ENCODE measurements at regions not wholly inside any gene's neighbourhood (a gene's known extent, or its start where the extent isn't known, plus 50 kb on each side); places are given as distances from the start of the nearest gene placed in this dataset.

GRCh38 chr4:96352051-96352517, 512.2 kb downstream of the PDHA2 start:
- DNase-seq (ENCODE audit: insufficient read length, low spot score), result no peak
- TF ChIP-seq CTCF (IDR thresholded peaks at IDR 0.05; ENCODE audit: insufficient read depth, missing control alignments), result peak; percentile 48
- peak; percentile 41 for FAIRE-seq

GRCh38 chr4:96354036-96354712, 514.3 kb downstream of the PDHA2 start:
- no peak for FAIRE-seq
- TF ChIP-seq CTCF (IDR thresholded peaks at IDR 0.05; ENCODE audit: insufficient read depth, missing control alignments), result no peak
- DNase-seq (ENCODE audit: insufficient read length, low spot score), result no peak

GRCh38 chr4:96355414-96355813, 515.5 kb downstream of the PDHA2 start:
- no peak for TF ChIP-seq CTCF (IDR thresholded peaks at IDR 0.05; ENCODE audit: insufficient read depth, missing control alignments)
- DNase-seq (ENCODE audit: insufficient read length, low spot score) (no peak), FAIRE-seq (no peak)

GRCh38 chr4:96356591-96357370, 516.9 kb downstream of the PDHA2 start:
- DNase-seq (ENCODE audit: insufficient read length, low spot score), result no peak
- no peak for FAIRE-seq
- TF ChIP-seq CTCF (IDR thresholded peaks at IDR 0.05; ENCODE audit: insufficient read depth, missing control alignments), result no peak

- DNase-seq (ENCODE audit: insufficient read length, low spot score) (no peak), FAIRE-seq (peak; percentile 6)
- TF ChIP-seq CTCF (IDR thresholded peaks at IDR 0.05; ENCODE audit: insufficient read depth, missing control alignments), result no peak
Measured at GRCh38 chr4:96366632-96367031, 526.7 kb downstream of the PDHA2 start.

GRCh38 chr4:96375367-96375766, 535.5 kb downstream of the PDHA2 start:
- FAIRE-seq, result no peak
- DNase-seq (ENCODE audit: insufficient read length, low spot score), result no peak
- no peak for TF ChIP-seq CTCF (IDR thresholded peaks at IDR 0.05; ENCODE audit: insufficient read depth, missing control alignments)

- DNase-seq (ENCODE audit: insufficient read length, low spot score), result no peak
- no peak for TF ChIP-seq CTCF (IDR thresholded peaks at IDR 0.05; ENCODE audit: insufficient read depth, missing control alignments)
- FAIRE-seq, result no peak
Measured at GRCh38 chr4:96379524-96379923, 539.6 kb downstream of the PDHA2 start.
